Stomach (tissue), 4 donors: ENCODE measurements at regions not wholly inside any gene's neighbourhood (a gene's known extent, or its start where the extent isn't known, plus 50 kb on each side); places are given as distances from the start of the nearest gene placed in this dataset.

ENCODE experiments used
- EP300 ChIP-seq: sonication (generic); formaldehyde crosslinking; IDR thresholded peaks from one replicate; pipeline ENCODE4 v1.6.1; 2017; ENCODE audit warnings: antibody characterized with exemption
- POLR2A ChIP-seq, 4 donors: fragments of 450-650 bp; IDR thresholded peaks; one replicate each; pipeline ENCODE4 v1.6.1; 2016; ENCODE audit warnings: antibody characterized with exemption in 4 of 4, control low read depth in 2 of 4, mild to moderate bottlenecking in 1 of 4, moderate library complexity in 1 of 4
- POLR2AphosphoS5 ChIP-seq, 3 donors: sonication (generic); formaldehyde crosslinking; IDR thresholded peaks; one replicate each; pipeline ENCODE4 v1.6.1; 2016; ENCODE audit warnings: antibody characterized with exemption in 3 of 3
- TF ChIP-seq, protein P1 (sequence below), 7 experiments: fragments of 450-650 bp in 4 of 7; fragments of 200-600 bp in 3 of 7; sonication (generic) in 3 of 7; IDR thresholded peaks; one replicate each; pipeline ENCODE4 v1.5.1; 2016 to 2019; ENCODE audit warnings: antibody characterized with exemption in 7 of 7, control low read depth in 2 of 7, mild to moderate bottlenecking in 1 of 7

DNA sequence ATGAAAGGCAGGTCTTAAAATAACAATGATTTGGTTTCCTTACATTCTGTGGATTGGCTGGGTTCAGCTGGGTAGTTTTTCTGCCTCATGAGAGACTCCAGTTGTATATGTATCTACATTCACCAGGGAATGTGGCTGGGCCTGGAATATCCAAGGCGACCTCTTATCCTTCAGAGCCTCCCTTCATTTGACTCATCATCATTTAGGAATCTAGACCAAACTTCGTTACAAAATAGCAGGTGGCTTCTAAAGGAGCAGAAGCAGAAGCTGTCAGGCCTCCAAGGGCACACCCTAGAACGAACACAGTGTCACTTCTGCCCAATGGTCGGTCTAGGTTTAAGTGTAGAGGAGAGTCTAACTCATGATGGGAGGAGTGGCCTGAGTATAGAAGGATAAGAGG, 204.2 kb downstream of the EN1 start:
- TF ChIP-seq POLR2AphosphoS5 (IDR thresholded peaks at IDR 0.05) (no peak), POLR2A (IDR thresholded peaks at IDR 0.05) (no peak), EP300 (no peak)
- TF ChIP-seq, protein P1, sequence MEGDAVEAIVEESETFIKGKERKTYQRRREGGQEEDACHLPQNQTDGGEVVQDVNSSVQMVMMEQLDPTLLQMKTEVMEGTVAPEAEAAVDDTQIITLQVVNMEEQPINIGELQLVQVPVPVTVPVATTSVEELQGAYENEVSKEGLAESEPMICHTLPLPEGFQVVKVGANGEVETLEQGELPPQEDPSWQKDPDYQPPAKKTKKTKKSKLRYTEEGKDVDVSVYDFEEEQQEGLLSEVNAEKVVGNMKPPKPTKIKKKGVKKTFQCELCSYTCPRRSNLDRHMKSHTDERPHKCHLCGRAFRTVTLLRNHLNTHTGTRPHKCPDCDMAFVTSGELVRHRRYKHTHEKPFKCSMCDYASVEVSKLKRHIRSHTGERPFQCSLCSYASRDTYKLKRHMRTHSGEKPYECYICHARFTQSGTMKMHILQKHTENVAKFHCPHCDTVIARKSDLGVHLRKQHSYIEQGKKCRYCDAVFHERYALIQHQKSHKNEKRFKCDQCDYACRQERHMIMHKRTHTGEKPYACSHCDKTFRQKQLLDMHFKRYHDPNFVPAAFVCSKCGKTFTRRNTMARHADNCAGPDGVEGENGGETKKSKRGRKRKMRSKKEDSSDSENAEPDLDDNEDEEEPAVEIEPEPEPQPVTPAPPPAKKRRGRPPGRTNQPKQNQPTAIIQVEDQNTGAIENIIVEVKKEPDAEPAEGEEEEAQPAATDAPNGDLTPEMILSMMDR (IDR thresholded peaks at IDR 0.05) = no peak
